Mesenchymal stem cell (in vitro differentiated cells and primary cell): ENCODE measurements at regions not wholly inside any gene's neighbourhood (a gene's known extent, or its start where the extent isn't known, plus 50 kb on each side); places are given as distances from the start of the nearest gene placed in this dataset.
A peak's percentile ranks its signal among the peaks of the same experiment; 100 is the strongest.

Source experiments
- DNase-seq: peaks from one replicate; pipeline ENCODE4 v3.0.0-alpha.2; 2013
- H2AFZ ChIP-seq: one replicate; pipeline ENCODE4 v1.6.1; 2013; ENCODE audit warnings: low read depth, mild to moderate bottlenecking, control low read depth, inconsistent platforms, low read length, moderate library complexity
- H2AK5ac ChIP-seq: 2 replicates; pipeline ENCODE4 v1.6.1; 2013; ENCODE audit warnings: low read length, moderate library complexity, mild to moderate bottlenecking, inconsistent platforms; ENCODE audit not compliant: severe bottlenecking
- H2BK120ac ChIP-seq: one replicate; pipeline ENCODE4 v1.6.1; 2013; ENCODE audit warnings: low read depth, mild to moderate bottlenecking, inconsistent platforms, low read length, moderate library complexity
- H2BK12ac ChIP-seq, 2 experiments: one replicate each; pipeline ENCODE4 v1.6.1; 2013; ENCODE audit warnings: inconsistent platforms in 2 of 2, low read length in 2 of 2, mild to moderate bottlenecking in 2 of 2, moderate library complexity in 2 of 2, control low read depth in 1 of 2
- H2BK15ac ChIP-seq: one replicate; pipeline ENCODE4 v1.6.1; 2013; ENCODE audit warnings: mild to moderate bottlenecking, low read depth, inconsistent platforms; ENCODE audit not compliant: poor library complexity, severe bottlenecking
- H2BK5ac ChIP-seq: 2 replicates; pipeline ENCODE4 v1.6.1; 2013; ENCODE audit warnings: low read depth, mild to moderate bottlenecking, low read length, control low read depth, inconsistent platforms; ENCODE audit not compliant: poor library complexity, severe bottlenecking
- H3K14ac ChIP-seq, 2 experiments: one replicate each; pipeline ENCODE4 v1.6.1; 2013; ENCODE audit warnings: inconsistent platforms in 2 of 2, low read length in 2 of 2, control low read depth in 1 of 2, mild to moderate bottlenecking in 1 of 2, moderate library complexity in 1 of 2
- H3K18ac ChIP-seq, 2 experiments: one replicate each; pipeline ENCODE4 v1.6.1; 2013; ENCODE audit warnings: inconsistent platforms in 2 of 2, low read length in 2 of 2, control low read depth in 1 of 2, low read depth in 1 of 2, mild to moderate bottlenecking in 1 of 2
- H3K23ac ChIP-seq, 2 experiments: one replicate each; pipeline ENCODE4 v1.6.1; 2013; ENCODE audit warnings: inconsistent platforms in 2 of 2, low read length in 2 of 2, mild to moderate bottlenecking in 2 of 2, moderate library complexity in 2 of 2, control low read depth in 1 of 2
- H3K27ac ChIP-seq: 2 replicates; pipeline ENCODE4 v1.5.1; 2013; ENCODE audit warnings: mild to moderate bottlenecking, moderate library complexity, low read length, control low read depth, inconsistent platforms; ENCODE audit not compliant: poor library complexity, severe bottlenecking
- H3K27me3 ChIP-seq, 2 experiments: 2 replicates each; pipeline versions ENCODE4 v1.6.1 to v1.7.0; 2013; ENCODE audit warnings: low read length in 2 of 2, mild to moderate bottlenecking in 2 of 2, moderate library complexity in 2 of 2, control low read depth in 1 of 2, inconsistent platforms in 1 of 2; ENCODE audit not compliant: control insufficient read depth in 1 of 2, insufficient read depth in 1 of 2
- H3K36me3 ChIP-seq, 2 experiments: 2 replicates each; pipeline versions ENCODE4 v1.6.1 to v1.7.0; 2013; ENCODE audit warnings: low read length in 2 of 2, control low read depth in 1 of 2, inconsistent platforms in 1 of 2, low read depth in 1 of 2, mild to moderate bottlenecking in 1 of 2; ENCODE audit not compliant: insufficient read depth in 2 of 2, control insufficient read depth in 1 of 2
- H3K4ac ChIP-seq, 2 experiments: one replicate each; pipeline ENCODE4 v1.6.1; 2013; ENCODE audit warnings: inconsistent platforms in 2 of 2, low read length in 2 of 2, mild to moderate bottlenecking in 2 of 2, moderate library complexity in 2 of 2, control low read depth in 1 of 2, low read depth in 1 of 2
- H3K4me1 ChIP-seq: 2 replicates; pipeline ENCODE4 v1.6.1; 2013; ENCODE audit warnings: low read depth, low read length, control low read depth; ENCODE audit not compliant: control insufficient read depth, insufficient read depth
- H3K4me2 ChIP-seq: 2 replicates; pipeline ENCODE4 v1.6.1; 2013; ENCODE audit warnings: low read length, mild to moderate bottlenecking, inconsistent platforms; ENCODE audit not compliant: poor library complexity, severe bottlenecking
- H3K4me3 ChIP-seq, 2 experiments: 2 replicates each; pipeline versions ENCODE4 v1.5.1 to v1.7.0; 2013; ENCODE audit warnings: low read length in 2 of 2, mild to moderate bottlenecking in 2 of 2, control low read depth in 1 of 2, low read depth in 1 of 2; ENCODE audit not compliant: insufficient read depth in 1 of 2
- H3K79me1 ChIP-seq: replicated peaks from 2 replicates; pipeline ENCODE4 v1.6.1; 2013; ENCODE audit warnings: mild to moderate bottlenecking, control low read depth, low read length, inconsistent platforms; ENCODE audit not compliant: poor library complexity, severe bottlenecking
- H3K9ac ChIP-seq: 2 replicates; pipeline ENCODE4 v1.7.0; 2013; ENCODE audit warnings: mild to moderate bottlenecking, low read length, moderate library complexity
- H3K9me3 ChIP-seq: 2 replicates; pipeline ENCODE4 v1.7.0; 2013; ENCODE audit warnings: mild to moderate bottlenecking, low read length; ENCODE audit not compliant: control insufficient read depth
- H4K8ac ChIP-seq: one replicate; pipeline ENCODE4 v1.6.1; 2013; ENCODE audit warnings: inconsistent platforms, mild to moderate bottlenecking, low read length, moderate library complexity
- H4K91ac ChIP-seq: one replicate; pipeline ENCODE4 v1.6.1; 2013; ENCODE audit warnings: mild to moderate bottlenecking, low read length, inconsistent platforms
- WGBS: methylation state at CpG from one replicate; pipeline ENCODE4 v1.1.7; 2013; ENCODE audit warnings: mixed read lengths; 5-methylcytosine and 5-hydroxymethylcytosine counted together

GRCh38 chr14:22159099-22159498 is 429.9 kb downstream of the DAD1 start:
- H2BK12ac ChIP-seq = no peak overlapping the region
- H4K91ac ChIP-seq = no peak overlapping the region
- no peak overlapping the region for H3K4me3 ChIP-seq
- H2BK120ac ChIP-seq = no peak overlapping the region
- H4K8ac ChIP-seq = no peak overlapping the region
- no peaks in the 10 kb centered on the region for H3K36me3 ChIP-seq
- H3K4me1 ChIP-seq = peaks cover 2% of the 10 kb centered on the region
- H2AK5ac ChIP-seq = no peak overlapping the region
- H3K14ac ChIP-seq = no peak overlapping the region
- peaks cover 0 to 26% of the 10 kb centered on the region in 2 experiments for H3K27me3 ChIP-seq
- H2BK5ac ChIP-seq = no peak overlapping the region
- no peak for DNase-seq
- H3K79me1 ChIP-seq = no peaks in the 10 kb centered on the region
- H3K4ac ChIP-seq = no peak overlapping the region
- peak overlapping the region; percentile 82 for H3K27ac ChIP-seq
- H3K9ac ChIP-seq = no peak overlapping the region
- H3K9me3 ChIP-seq = no peaks in the 10 kb centered on the region
- H3K4me2 ChIP-seq = no peak overlapping the region
- WGBS = 91% methylated on average over 3 of the region's 3 CpGs
- no peak overlapping the region for H3K23ac ChIP-seq
- H2AFZ ChIP-seq = no peak overlapping the region
- H2BK15ac ChIP-seq = no peak overlapping the region
- H3K18ac ChIP-seq = no peak overlapping the region

GRCh38 chr14:22158560-22158959 is 430.5 kb downstream of the DAD1 start:
- Histone ChIP-seq H3K36me3 (no peaks in the 10 kb centered on the region), H2BK15ac (no peak overlapping the region), H3K14ac (no peak overlapping the region), H3K4me1 (peaks cover 2% of the 10 kb centered on the region), H2BK12ac (no peak overlapping the region), H2AFZ (no peak overlapping the region), H2BK5ac (no peak overlapping the region), H2AK5ac (no peak overlapping the region), H3K4ac (no peak overlapping the region), H3K23ac (no peak overlapping the region), H2BK120ac (no peak overlapping the region), H3K18ac (no peak overlapping the region), H3K9ac (no peak overlapping the region), H3K27me3 (peaks cover 0 to 21% of the 10 kb centered on the region in 2 experiments), H4K91ac (no peak overlapping the region), H3K9me3 (no peaks in the 10 kb centered on the region), H3K79me1 (no peaks in the 10 kb centered on the region), H3K4me3 (no peak overlapping the region), H3K27ac (no peak overlapping the region), H3K4me2 (no peak overlapping the region), H4K8ac (no peak overlapping the region)
- no peak for DNase-seq
- WGBS = no CpG with 5 or more reads among the region's 1 CpG

GRCh38 chr14:22155571-22155970 is 433.5 kb downstream of the DAD1 start:
- H2AK5ac ChIP-seq = no peak overlapping the region
- DNase-seq = no peak
- WGBS = 100% methylated on average over 1 of the region's 2 CpGs

GRCh38 chr14:22152903-22153302 is 436.1 kb downstream of the DAD1 start:
- no peak overlapping the region for H4K8ac ChIP-seq
- no peak overlapping the region for H2AK5ac ChIP-seq
- H2BK5ac ChIP-seq = no peak overlapping the region
- H3K36me3 ChIP-seq = no peaks in the 10 kb centered on the region
- no peak overlapping the region for H3K4me2 ChIP-seq
- H4K91ac ChIP-seq = no peak overlapping the region
- H3K27ac ChIP-seq = no peak overlapping the region
- no peak overlapping the region for H3K18ac ChIP-seq
- H3K23ac ChIP-seq = no peak overlapping the region
- no peak overlapping the region for H2BK15ac ChIP-seq
- no peak overlapping the region for H3K14ac ChIP-seq
- H2BK12ac ChIP-seq = no peak overlapping the region
- no peak overlapping the region for H2BK120ac ChIP-seq
- no peaks in the 10 kb centered on the region for H3K4me1 ChIP-seq
- H3K4me3 ChIP-seq = no peak overlapping the region
- H2AFZ ChIP-seq = no peak overlapping the region
- no peaks in the 10 kb centered on the region for H3K9me3 ChIP-seq
- H3K9ac ChIP-seq = no peak overlapping the region
- H3K79me1 ChIP-seq = no peaks in the 10 kb centered on the region
- peaks cover 10 to 31% of the 10 kb centered on the region in 2 experiments for H3K27me3 ChIP-seq
- DNase-seq = no peak
- no peak overlapping the region for H3K4ac ChIP-seq

More at GRCh38 chr14:22155571-22155970, 433.5 kb downstream of the DAD1 start:
- H2BK12ac ChIP-seq = no peak overlapping the region
- H4K91ac ChIP-seq = no peak overlapping the region
- H3K4me1 ChIP-seq = peaks cover 2% of the 10 kb centered on the region
- no peak overlapping the region for H3K4me2 ChIP-seq
- H3K27me3 ChIP-seq = peaks cover 0 to 19% of the 10 kb centered on the region in 2 experiments
- H3K36me3 ChIP-seq = no peaks in the 10 kb centered on the region
- no peak overlapping the region for H3K4ac ChIP-seq
- no peak overlapping the region for H4K8ac ChIP-seq
- no peak overlapping the region for H2BK120ac ChIP-seq
- H2AFZ ChIP-seq = no peak overlapping the region
- no peak overlapping the region for H2BK5ac ChIP-seq
- H3K4me3 ChIP-seq = no peak overlapping the region
- H2BK15ac ChIP-seq = no peak overlapping the region
- H3K23ac ChIP-seq = no peak overlapping the region
- no peak overlapping the region for H3K9ac ChIP-seq
- no peaks in the 10 kb centered on the region for H3K79me1 ChIP-seq
- H3K14ac ChIP-seq = no peak overlapping the region
- H3K18ac ChIP-seq = no peak overlapping the region
- H3K9me3 ChIP-seq = no peaks in the 10 kb centered on the region
- no peak overlapping the region for H3K27ac ChIP-seq
